ENCODE measurements at regions not wholly inside any gene's neighbourhood (a gene's known extent, or its start where the extent isn't known, plus 50 kb on each side); places are given as distances from the start of the nearest gene placed in this dataset.

DNA sequence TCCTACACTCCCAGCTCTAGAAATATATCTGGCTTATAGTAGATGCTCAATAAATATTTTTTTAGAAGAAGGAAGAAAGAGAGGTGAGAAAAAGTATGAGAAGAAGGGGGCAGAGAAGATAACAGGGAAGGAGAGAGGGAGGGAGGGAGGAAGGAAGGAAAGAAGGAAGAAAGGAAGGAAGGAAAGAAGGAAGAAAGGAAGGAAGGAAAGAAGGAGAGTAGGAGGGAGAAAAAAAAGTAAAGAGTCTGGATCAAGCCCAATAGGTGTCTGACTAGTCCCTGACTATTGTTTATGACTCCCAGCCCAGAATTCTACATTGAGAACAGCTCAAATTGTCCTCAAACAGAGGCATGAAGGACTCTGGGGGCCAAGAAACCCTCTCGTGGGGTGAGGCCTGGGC, 83.9 kb downstream of the THNSL2 start:
- H3K36me3 Mint-ChIP-seq (ENCODE audit: low read depth): no peaks in the 10 kb centered on the region
- no peaks in the 10 kb centered on the region for H3K36me3 ChIP-seq (ENCODE audit: insufficient read depth, low read length)
- TF ChIP-seq, protein P1, sequence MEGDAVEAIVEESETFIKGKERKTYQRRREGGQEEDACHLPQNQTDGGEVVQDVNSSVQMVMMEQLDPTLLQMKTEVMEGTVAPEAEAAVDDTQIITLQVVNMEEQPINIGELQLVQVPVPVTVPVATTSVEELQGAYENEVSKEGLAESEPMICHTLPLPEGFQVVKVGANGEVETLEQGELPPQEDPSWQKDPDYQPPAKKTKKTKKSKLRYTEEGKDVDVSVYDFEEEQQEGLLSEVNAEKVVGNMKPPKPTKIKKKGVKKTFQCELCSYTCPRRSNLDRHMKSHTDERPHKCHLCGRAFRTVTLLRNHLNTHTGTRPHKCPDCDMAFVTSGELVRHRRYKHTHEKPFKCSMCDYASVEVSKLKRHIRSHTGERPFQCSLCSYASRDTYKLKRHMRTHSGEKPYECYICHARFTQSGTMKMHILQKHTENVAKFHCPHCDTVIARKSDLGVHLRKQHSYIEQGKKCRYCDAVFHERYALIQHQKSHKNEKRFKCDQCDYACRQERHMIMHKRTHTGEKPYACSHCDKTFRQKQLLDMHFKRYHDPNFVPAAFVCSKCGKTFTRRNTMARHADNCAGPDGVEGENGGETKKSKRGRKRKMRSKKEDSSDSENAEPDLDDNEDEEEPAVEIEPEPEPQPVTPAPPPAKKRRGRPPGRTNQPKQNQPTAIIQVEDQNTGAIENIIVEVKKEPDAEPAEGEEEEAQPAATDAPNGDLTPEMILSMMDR (IDR thresholded peaks at IDR 0.05): no peak
- POLR2A ChIA-PET: no interaction called here
- H3K4me1 ChIP-seq (ENCODE audit: insufficient read depth, low read length): peaks cover 3% of the 10 kb centered on the region
- H3K27me3 ChIP-seq (ENCODE audit: control insufficient read depth in 1 of 2, insufficient read depth in 2 of 2, low read length in 2 of 2): peaks cover 0 to 2% of the 10 kb centered on the region in 2 experiments
- no peak for DNase-seq
- H3K4me3 ChIP-seq (ENCODE audit: low read length): no peak overlapping the region
- no peak for ATAC-seq (ENCODE audit: poor library complexity)
- intact Hi-C loops (cut with DNase I, micrococcal nuclease): no loop called here
- peaks cover 36% of the 10 kb centered on the region for H3K27me3 Mint-ChIP-seq
- H3K9me3 ChIP-seq (ENCODE audit: control insufficient read depth in 1 of 2, insufficient read depth in 1 of 2, low read length in 2 of 2): peaks cover 0 to 5% of the 10 kb centered on the region in 2 experiments
- H3K27ac ChIP-seq (ENCODE audit: low read depth in 1 of 2, low read length in 2 of 2): no peak overlapping the region
- no peaks in the 10 kb centered on the region for H3K9me3 Mint-ChIP-seq
- no peak overlapping the region for H3K27ac Mint-ChIP-seq
- CTCF ChIA-PET: no interaction called here
- no peaks in the 10 kb centered on the region for H3K4me1 Mint-ChIP-seq (ENCODE audit: low read depth)
- H3K4me3 Mint-ChIP-seq: no peak overlapping the region

DNA sequence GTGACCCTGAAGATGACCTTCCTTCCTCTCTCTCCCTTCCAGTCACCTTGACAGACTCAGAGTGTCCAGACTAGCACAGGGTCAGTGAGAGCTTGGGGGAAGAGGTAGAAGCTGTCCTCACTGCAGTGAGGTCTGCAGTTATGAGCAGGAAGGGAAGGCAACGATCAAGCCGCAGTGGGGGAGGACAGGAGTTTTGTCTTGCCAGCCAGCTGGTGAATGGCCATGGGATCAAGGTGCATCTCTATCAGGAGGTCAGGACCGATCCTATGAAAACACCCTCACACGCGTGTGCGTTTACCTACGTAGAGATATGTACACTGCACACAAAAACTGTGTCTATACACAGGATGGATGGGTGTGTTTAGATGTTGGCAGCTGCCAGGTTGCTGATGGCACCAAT, 83.2 kb downstream of the THNSL2 start:
- Histone ChIP-seq H3K9me3 (ENCODE audit: control insufficient read depth in 1 of 2, insufficient read depth in 1 of 2, low read length in 2 of 2) (peaks cover 0 to 5% of the 10 kb centered on the region in 2 experiments), H3K27me3 (ENCODE audit: control insufficient read depth in 1 of 2, insufficient read depth in 2 of 2, low read length in 2 of 2) (peaks cover 0 to 3% of the 10 kb centered on the region in 2 experiments), H3K27ac (ENCODE audit: low read depth in 1 of 2, low read length in 2 of 2) (no peak overlapping the region), H3K4me1 (ENCODE audit: insufficient read depth, low read length) (peaks cover 3% of the 10 kb centered on the region), H3K4me3 (ENCODE audit: low read length) (no peak overlapping the region), H3K36me3 (ENCODE audit: insufficient read depth, low read length) (no peaks in the 10 kb centered on the region)
- Mint-ChIP-seq H3K27me3 (peaks cover 36% of the 10 kb centered on the region), H3K4me3 (no peak overlapping the region), H3K9me3 (no peaks in the 10 kb centered on the region), H3K4me1 (ENCODE audit: low read depth) (no peaks in the 10 kb centered on the region), H3K27ac (no peak overlapping the region), H3K36me3 (ENCODE audit: low read depth) (no peaks in the 10 kb centered on the region)
- DNase-seq (no peak), ATAC-seq (ENCODE audit: poor library complexity) (no peak)
- intact Hi-C loops (cut with DNase I, micrococcal nuclease): no loop called here
- ChIA-PET CTCF (no interaction called here), POLR2A (no interaction called here)
- TF ChIP-seq, protein P1 (IDR thresholded peaks at IDR 0.05): no peak

DNA sequence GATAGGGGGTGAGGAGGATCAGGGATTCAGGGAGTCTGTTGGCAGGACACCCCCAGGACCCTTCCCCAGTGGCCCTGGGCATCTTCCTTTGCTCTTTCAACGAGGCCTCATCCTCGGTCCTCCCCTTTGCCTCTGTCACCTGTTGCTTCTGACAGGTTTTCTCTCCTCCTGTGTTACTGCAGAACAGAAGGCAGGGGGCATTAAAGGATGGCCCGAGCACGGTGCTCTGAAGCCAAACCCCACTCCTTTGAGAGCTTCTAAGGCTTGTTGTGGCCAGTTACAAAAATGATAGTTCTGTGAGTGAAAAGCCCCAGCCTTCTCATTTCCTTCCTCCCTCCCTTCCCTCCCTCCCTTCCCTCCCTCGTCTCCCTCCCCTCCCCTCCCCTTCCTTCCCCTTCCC, 82.5 kb downstream of the THNSL2 start:
- H3K27ac Mint-ChIP-seq: no peak overlapping the region
- Histone ChIP-seq H3K4me3 (ENCODE audit: low read length) (no peak overlapping the region), H3K27me3 (ENCODE audit: control insufficient read depth in 1 of 2, insufficient read depth in 2 of 2, low read length in 2 of 2) (peaks cover 0 to 6% of the 10 kb centered on the region in 2 experiments), H3K36me3 (ENCODE audit: insufficient read depth, low read length) (no peaks in the 10 kb centered on the region), H3K4me1 (ENCODE audit: insufficient read depth, low read length) (peaks cover 3% of the 10 kb centered on the region), H3K9me3 (ENCODE audit: control insufficient read depth in 1 of 2, insufficient read depth in 1 of 2, low read length in 2 of 2) (peaks cover 0 to 5% of the 10 kb centered on the region in 2 experiments), H3K27ac (ENCODE audit: low read depth in 1 of 2, low read length in 2 of 2) (no peak overlapping the region)
- no peaks in the 10 kb centered on the region for H3K9me3 Mint-ChIP-seq
- ChIA-PET CTCF (no interaction called here), POLR2A (no interaction called here)
- peaks cover 38% of the 10 kb centered on the region for H3K27me3 Mint-ChIP-seq
- H3K36me3 Mint-ChIP-seq (ENCODE audit: low read depth): no peaks in the 10 kb centered on the region
- TF ChIP-seq, protein P1 (IDR thresholded peaks at IDR 0.05): no peak
- no peaks in the 10 kb centered on the region for H3K4me1 Mint-ChIP-seq (ENCODE audit: low read depth)
- intact Hi-C loops (cut with DNase I, micrococcal nuclease): no loop called here
- DNase-seq (no peak), ATAC-seq (ENCODE audit: poor library complexity) (no peak)
- no peak overlapping the region for H3K4me3 Mint-ChIP-seq
